ENCODE measurements at regions not wholly inside any gene's neighbourhood (a gene's known extent, or its start where the extent isn't known, plus 50 kb on each side); places are given as distances from the start of the nearest gene placed in this dataset.

DNA sequence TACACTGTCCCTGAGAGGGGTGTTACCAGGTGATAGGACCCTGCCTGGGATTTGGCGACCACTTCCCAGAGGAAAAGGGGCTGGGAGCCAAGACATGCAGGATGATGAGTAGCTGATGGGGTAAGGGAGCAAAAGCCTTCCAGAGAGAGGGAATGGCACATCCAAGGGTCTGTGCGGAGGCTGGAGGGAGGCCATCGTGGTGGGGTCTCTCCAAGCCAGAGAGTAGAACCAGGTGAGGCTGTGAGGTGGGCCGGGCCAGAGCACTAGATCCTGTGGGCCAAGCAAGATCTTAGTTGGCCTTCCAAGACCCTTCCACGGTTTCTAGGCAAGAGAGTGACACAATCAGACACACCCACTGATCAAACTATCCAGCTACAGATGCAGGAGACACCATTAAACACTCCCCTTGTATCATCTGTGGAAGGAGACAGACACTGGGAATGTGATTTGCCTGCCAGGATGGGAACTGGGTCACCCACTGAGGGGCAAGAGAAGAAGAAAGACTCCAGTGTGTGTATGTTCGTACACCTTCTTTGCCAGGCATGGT lies 128.9 kb downstream of the BANF2 start:
- no peak overlapping the region for H3K4me2 ChIP-seq (ENCODE audit: low read length)
- no peak overlapping the region for H3K27ac ChIP-seq (ENCODE audit: low read length)
- no peak overlapping the region for H2AFZ ChIP-seq (ENCODE audit: low read depth, low read length)
- TF ChIP-seq SMC3 (conservative IDR thresholded peaks at IDR 0.05; ENCODE audit: poor library complexity), result no peak
- no peak for TF ChIP-seq CTCF (IDR thresholded peaks at IDR 0.05; ENCODE audit: poor library complexity, severe bottlenecking)
- TF ChIP-seq RAD21 (conservative IDR thresholded peaks at IDR 0.05), result no peak
- no peak for TF ChIP-seq POLR2AphosphoS5 (IDR thresholded peaks at IDR 0.05)
- no peak for TF ChIP-seq EZH2 (IDR thresholded peaks at IDR 0.05; ENCODE audit: borderline replicate concordance, insufficient read depth, low read length, poor library complexity, severe bottlenecking)
- TF ChIP-seq TAF1 (IDR thresholded peaks at IDR 0.05; ENCODE audit: low read depth), result no peak
- no peak for TF ChIP-seq MXI1 (conservative IDR thresholded peaks at IDR 0.05; ENCODE audit: poor library complexity, severe bottlenecking)
- no peak for TF ChIP-seq EP300 (conservative IDR thresholded peaks at IDR 0.05; ENCODE audit: poor library complexity, severe bottlenecking)
- no peak for TF ChIP-seq REST (IDR thresholded peaks at IDR 0.05; ENCODE audit: borderline replicate concordance)
- no peaks in the 10 kb centered on the region for H3K36me3 ChIP-seq (ENCODE audit: insufficient read depth, low read length)
- H3K4me3 ChIP-seq (ENCODE audit: low read length), result no peak overlapping the region
- no peaks in the 10 kb centered on the region for H3K79me2 ChIP-seq (replicated peaks; ENCODE audit: insufficient read depth, low read length)
- no peaks in the 10 kb centered on the region for H3K27me3 ChIP-seq (ENCODE audit: insufficient read depth, low read depth, low read length)
- no peak overlapping the region for H3K9ac ChIP-seq (ENCODE audit: low read length)
- H3K9me3 ChIP-seq (ENCODE audit: low read length), result no peaks in the 10 kb centered on the region
- H3K9me2 ChIP-seq (ENCODE audit: insufficient read depth, low read length), result no peaks in the 10 kb centered on the region
- H4K20me1 ChIP-seq (ENCODE audit: insufficient read depth), result no peaks in the 10 kb centered on the region
- H3F3A ChIP-seq (ENCODE audit: insufficient read depth, low read length, poor library complexity, severe bottlenecking), result no peaks in the 10 kb centered on the region

DNA sequence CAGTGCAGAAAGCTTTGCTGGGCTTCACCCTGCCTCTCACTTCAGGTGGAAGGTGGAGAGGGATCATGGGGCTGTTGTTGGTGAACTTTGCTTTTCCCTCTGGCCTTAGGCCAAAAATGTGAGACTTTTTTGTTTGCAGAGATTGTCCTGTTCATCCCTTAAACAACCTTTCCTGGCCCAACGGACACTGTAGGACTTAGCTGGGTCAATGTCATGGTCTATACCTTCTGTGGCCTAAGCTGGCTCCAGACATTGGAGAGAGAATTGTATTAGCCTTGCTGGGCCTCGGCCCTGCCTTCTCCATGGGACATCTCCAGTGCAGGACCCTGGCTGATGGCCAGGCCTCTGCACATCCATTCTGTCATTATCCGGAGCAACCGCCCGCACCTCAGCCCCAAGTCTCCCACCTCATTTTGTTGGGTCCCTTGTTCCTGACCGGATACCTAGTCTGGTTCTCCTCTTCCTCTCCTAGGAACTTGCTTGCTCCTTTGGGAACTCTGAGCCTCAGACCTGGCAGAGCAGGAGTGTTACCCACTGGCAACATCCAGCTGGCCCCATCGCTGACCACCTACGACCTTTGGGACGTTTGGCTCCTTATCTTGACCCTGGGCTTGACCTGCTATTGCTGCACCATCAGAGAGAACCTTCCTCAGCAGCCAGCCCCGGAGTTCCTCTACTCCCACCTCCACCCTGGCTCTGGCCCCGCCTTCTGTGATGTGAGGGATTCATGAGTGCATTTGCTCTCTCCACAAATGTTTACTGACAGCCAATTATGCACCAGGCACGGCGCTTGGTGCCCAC lies 128.2 kb downstream of the BANF2 start:
- Histone ChIP-seq H3K4me3 (ENCODE audit: low read length) (no peak overlapping the region), H3K36me3 (ENCODE audit: insufficient read depth, low read length) (no peaks in the 10 kb centered on the region), H3F3A (ENCODE audit: insufficient read depth, low read length, poor library complexity, severe bottlenecking) (no peaks in the 10 kb centered on the region), H2AFZ (ENCODE audit: low read depth, low read length) (no peak overlapping the region), H4K20me1 (ENCODE audit: insufficient read depth) (no peaks in the 10 kb centered on the region), H3K4me2 (ENCODE audit: low read length) (no peak overlapping the region), H3K9me3 (ENCODE audit: low read length) (no peaks in the 10 kb centered on the region), H3K79me2 (replicated peaks; ENCODE audit: insufficient read depth, low read length) (no peaks in the 10 kb centered on the region), H3K9me2 (ENCODE audit: insufficient read depth, low read length) (no peaks in the 10 kb centered on the region), H3K27ac (ENCODE audit: low read length) (no peak overlapping the region), H3K27me3 (ENCODE audit: insufficient read depth, low read depth, low read length) (no peaks in the 10 kb centered on the region), H3K9ac (ENCODE audit: low read length) (no peak overlapping the region)
- TF ChIP-seq MXI1 (conservative IDR thresholded peaks at IDR 0.05; ENCODE audit: poor library complexity, severe bottlenecking), result no peak
- TF ChIP-seq CTCF (IDR thresholded peaks at IDR 0.05; ENCODE audit: poor library complexity, severe bottlenecking), result no peak
- TF ChIP-seq POLR2AphosphoS5 (IDR thresholded peaks at IDR 0.05), result no peak
- no peak for TF ChIP-seq REST (IDR thresholded peaks at IDR 0.05; ENCODE audit: borderline replicate concordance)
- TF ChIP-seq EP300 (conservative IDR thresholded peaks at IDR 0.05; ENCODE audit: poor library complexity, severe bottlenecking), result no peak
- no peak for TF ChIP-seq TAF1 (IDR thresholded peaks at IDR 0.05; ENCODE audit: low read depth)
- TF ChIP-seq RAD21 (conservative IDR thresholded peaks at IDR 0.05), result no peak
- TF ChIP-seq EZH2 (IDR thresholded peaks at IDR 0.05; ENCODE audit: borderline replicate concordance, insufficient read depth, low read length, poor library complexity, severe bottlenecking), result no peak
- TF ChIP-seq SMC3 (conservative IDR thresholded peaks at IDR 0.05; ENCODE audit: poor library complexity), result no peak

Data from neural cell (in vitro differentiated cells).